SK-N-SH treated with all-trans-retinoic acid at 6 μM for 48 hours (cell line): ENCODE measurements at regions not wholly inside any gene's neighbourhood (a gene's known extent, or its start where the extent isn't known, plus 50 kb on each side); places are given as distances from the start of the nearest gene placed in this dataset.

Experiments
- PATZ1 ChIP-seq: fragments of 250-450 bp; sonication (Bioruptor Pico); IDR thresholded peaks from 2 replicates; pipeline ENCODE4 v1.8.0; 2020; ENCODE audit warnings: mild to moderate bottlenecking, moderate library complexity, borderline replicate concordance
- ZFP30 ChIP-seq: fragments of 450-650 bp; formaldehyde crosslinking; IDR thresholded peaks from 2 replicates; pipeline ENCODE4 v1.5.0; 2022; ENCODE audit warnings: mild to moderate bottlenecking, moderate library complexity

GRCh38 chr5:109611061-109611460 is 78.7 kb upstream of the MAN2A1 start:
- TF ChIP-seq ZFP30 (CRISPR knock-in tag) = no peak
- no peak for TF ChIP-seq PATZ1 (CRISPR knock-in tag)
